Adrenal gland (tissue), 9 donors: ENCODE measurements at regions not wholly inside any gene's neighbourhood (a gene's known extent, or its start where the extent isn't known, plus 50 kb on each side); places are given as distances from the start of the nearest gene placed in this dataset.
"Not testable (repeated sequence)": the region's sequence is repeated elsewhere in the genome, so short reads cannot be mapped to it uniquely, and the experiment has no call there.

Experiments used
- DNase-seq, 7 donors: peaks; one replicate each; pipeline ENCODE4 v3.0.0-alpha.2; 2019 to 2020
- H3K27ac ChIP-seq, 5 donors: fragments of 200-600 bp; sonication (generic) in 4 of 5; 1 replicate in 3 of 5; 2 replicates in 2 of 5; pipeline versions ENCODE4 v1.5.1 to v1.8.0; 2016 to 2020; ENCODE audit warnings: mild to moderate bottlenecking in 1 of 5
- H3K27me3 ChIP-seq: fragments of 200-600 bp; 2 replicates; pipeline ENCODE4 v1.8.0; 2021
- H3K36me3 ChIP-seq, 2 donors: fragments of 200-600 bp; replicated peaks in 1 of 2; 1 replicate in 1 of 2; 2 replicates in 1 of 2; pipeline versions ENCODE4 v1.5.1 to v1.8.0; 2018 to 2022
- H3K4me1 ChIP-seq, 2 donors: fragments of 200-600 bp; replicated peaks in 1 of 2; 1 replicate in 1 of 2; 2 replicates in 1 of 2; pipeline versions ENCODE4 v1.5.1 to v1.8.0; 2018 to 2021
- H3K4me3 ChIP-seq, 4 donors: fragments of 200-600 bp; sonication (generic) in 3 of 4; one replicate each; pipeline ENCODE4 v1.5.1; 2016 to 2018
- H3K9me3 ChIP-seq, 3 donors: fragments of 200-600 bp; sonication (generic) in 1 of 3; replicated peaks in 1 of 3; 1 replicate in 2 of 3; 2 replicates in 1 of 3; pipeline versions ENCODE4 v1.5.1 to v1.8.0; 2016 to 2021
- POLR2A ChIP-seq, 2 donors: fragments of 450-650 bp; IDR thresholded peaks; one replicate each; pipeline ENCODE4 v1.6.1; 2017; ENCODE audit warnings: antibody characterized with exemption in 2 of 2, mild to moderate bottlenecking in 2 of 2, moderate library complexity in 1 of 2
- WGBS, 4 donors: extraction: QIAGEN DNeasy Blood & Tissue Kit in 2 of 4; methylation state at CpG; one replicate each; pipeline versions ENCODE4 v1.1.5 to v1.1.7; 2013 to 2017; 5-methylcytosine and 5-hydroxymethylcytosine counted together
- intact Hi-C, 2 donors: fragments of 100-400 bp; cut with DNase I; formaldehyde crosslinking; loops; one replicate each; pipeline versions ENCODE4 v1.14.1 to v1.15.0; 2022 to 2023
- TF ChIP-seq, protein P1 (sequence below), 6 experiments: fragments of 450-650 bp in 4 of 6; fragments of 200-600 bp in 2 of 6; sonication (generic) in 1 of 6; IDR thresholded peaks; 1 replicate in 5 of 6; 2 replicates in 1 of 6; pipeline versions ENCODE4 v1.5.1 to v1.8.0; 2016 to 2021; ENCODE audit warnings: antibody characterized with exemption in 6 of 6, mild to moderate bottlenecking in 2 of 6, moderate library complexity in 1 of 6
- donor health status: healthy with polysubstance abuse.
- donor health status: Bipolar disorder and iron deficiency.
- donor health status: DM: yes; HTN: yes; CAD: no.
- donor health status: DM: no; HTN: no; CAD: no.
- donor health status: DM: no; HTN: no; CAD: no.

DNA sequence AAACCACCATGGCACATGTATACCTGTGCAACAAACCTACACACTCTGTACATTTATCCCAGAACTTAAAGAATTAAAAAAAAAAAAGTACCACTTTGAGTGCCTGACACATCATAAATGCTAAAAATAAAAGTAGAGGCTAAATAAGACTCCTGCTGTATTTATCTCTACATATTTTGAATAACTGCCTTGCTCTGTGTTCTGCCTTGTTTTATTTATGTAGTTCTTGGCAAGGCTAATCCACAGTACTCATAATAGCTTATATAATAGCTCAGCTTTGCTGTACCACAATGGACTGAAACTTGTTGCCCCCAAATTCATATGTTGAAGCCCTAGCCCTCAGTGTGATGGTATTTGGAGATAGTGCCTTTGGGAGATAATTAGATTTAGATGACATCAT, 95.4 kb upstream of the ADAMTS9 start:
- no peaks in the 10 kb centered on the region for H3K36me3 ChIP-seq
- no peaks in the 10 kb centered on the region for H3K4me1 ChIP-seq
- H3K27ac ChIP-seq: no peak overlapping the region
- H3K4me3 ChIP-seq: no peak overlapping the region
- H3K9me3 ChIP-seq: peaks cover 0 to 3% (median 0%) of the 10 kb centered on the region in 3 donors
- no peaks in the 10 kb centered on the region for H3K27me3 ChIP-seq
- TF ChIP-seq, protein P1, sequence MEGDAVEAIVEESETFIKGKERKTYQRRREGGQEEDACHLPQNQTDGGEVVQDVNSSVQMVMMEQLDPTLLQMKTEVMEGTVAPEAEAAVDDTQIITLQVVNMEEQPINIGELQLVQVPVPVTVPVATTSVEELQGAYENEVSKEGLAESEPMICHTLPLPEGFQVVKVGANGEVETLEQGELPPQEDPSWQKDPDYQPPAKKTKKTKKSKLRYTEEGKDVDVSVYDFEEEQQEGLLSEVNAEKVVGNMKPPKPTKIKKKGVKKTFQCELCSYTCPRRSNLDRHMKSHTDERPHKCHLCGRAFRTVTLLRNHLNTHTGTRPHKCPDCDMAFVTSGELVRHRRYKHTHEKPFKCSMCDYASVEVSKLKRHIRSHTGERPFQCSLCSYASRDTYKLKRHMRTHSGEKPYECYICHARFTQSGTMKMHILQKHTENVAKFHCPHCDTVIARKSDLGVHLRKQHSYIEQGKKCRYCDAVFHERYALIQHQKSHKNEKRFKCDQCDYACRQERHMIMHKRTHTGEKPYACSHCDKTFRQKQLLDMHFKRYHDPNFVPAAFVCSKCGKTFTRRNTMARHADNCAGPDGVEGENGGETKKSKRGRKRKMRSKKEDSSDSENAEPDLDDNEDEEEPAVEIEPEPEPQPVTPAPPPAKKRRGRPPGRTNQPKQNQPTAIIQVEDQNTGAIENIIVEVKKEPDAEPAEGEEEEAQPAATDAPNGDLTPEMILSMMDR (IDR thresholded peaks at IDR 0.05): no peak
- TF ChIP-seq POLR2A (IDR thresholded peaks at IDR 0.05): no peak
- intact Hi-C loops: no loop called here
- no peak for DNase-seq

DNA sequence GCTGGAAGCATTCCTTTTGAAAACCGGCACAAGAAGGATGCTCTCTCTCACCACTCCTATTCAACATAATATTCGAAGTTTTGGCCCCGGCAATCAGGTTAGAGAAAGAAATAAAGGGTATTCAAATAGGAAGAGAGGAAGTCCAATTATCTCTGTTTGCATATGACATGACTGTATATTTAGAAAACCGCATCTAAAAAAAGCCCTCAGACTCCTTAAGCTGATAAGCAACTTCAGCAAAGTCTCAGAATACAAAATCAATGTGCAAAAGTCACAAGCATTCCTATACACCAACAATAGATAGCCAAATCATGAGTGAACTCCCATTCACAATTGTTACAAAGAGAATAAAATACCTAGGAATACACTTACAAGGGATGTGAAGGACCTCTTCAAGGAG, 93.1 kb upstream of the ADAMTS9 start:
- H3K9me3 ChIP-seq, H3K4me1 ChIP-seq, H3K27ac ChIP-seq, H3K27me3 ChIP-seq, DNase-seq, intact Hi-C loops, H3K36me3 ChIP-seq, H3K4me3 ChIP-seq: not testable (repeated sequence)
- 88 to 93% (median 92%) methylated on average over 4 of the region's 4 CpGs for WGBS, 4 donors

DNA sequence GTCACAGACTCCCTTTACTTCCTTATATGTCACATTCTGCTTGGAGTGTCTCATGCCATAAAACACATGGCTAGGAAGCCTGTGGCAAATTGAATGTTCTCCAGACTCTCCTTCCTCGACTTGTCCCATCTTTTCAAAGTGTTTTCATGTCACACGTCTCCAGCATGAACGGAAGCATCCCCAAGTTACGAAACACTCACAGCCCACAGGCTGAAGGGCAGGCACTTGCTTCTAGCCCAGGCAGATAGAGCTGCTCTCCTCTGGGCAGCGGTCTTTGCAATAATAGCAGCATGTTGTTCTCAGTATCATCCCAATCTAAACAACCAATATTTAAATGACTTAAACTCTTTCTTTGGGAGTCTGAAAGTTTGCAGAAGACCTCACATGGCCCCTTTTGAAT, 85.3 kb upstream of the ADAMTS9 start:
- Histone ChIP-seq H3K9me3 (no peaks in the 10 kb centered on the region), H3K4me3 (no peak overlapping the region), H3K27ac (no peak overlapping the region), H3K36me3 (no peaks in the 10 kb centered on the region), H3K4me1 (no peaks in the 10 kb centered on the region), H3K27me3 (no peaks in the 10 kb centered on the region)
- TF ChIP-seq POLR2A (IDR thresholded peaks at IDR 0.05): no peak
- TF ChIP-seq, protein P1 (IDR thresholded peaks at IDR 0.05): no peak
- intact Hi-C loops: no loop called here
- WGBS, 4 donors: 72 to 84% (median 78%) methylated on average over 5 of the region's 5 CpGs
- DNase-seq: no peak

DNA sequence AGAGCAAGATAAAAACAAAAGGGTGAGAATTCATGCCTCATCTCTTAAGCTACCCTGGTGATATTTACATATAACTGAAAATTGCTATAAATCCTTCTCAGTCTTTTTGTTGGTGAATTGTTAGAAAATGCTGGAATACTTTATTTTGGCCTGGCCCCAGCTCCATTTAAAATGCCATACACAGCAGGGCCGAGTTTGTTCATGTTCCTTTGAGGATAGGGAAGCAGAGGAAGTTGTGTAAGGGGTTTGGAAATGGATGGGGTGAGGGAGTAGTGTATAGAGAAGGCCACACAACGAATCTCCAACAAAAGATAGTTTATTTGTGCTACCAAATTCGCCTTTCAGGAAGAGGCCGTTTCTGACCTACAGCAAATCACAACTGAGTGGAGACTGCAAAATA, 78.6 kb upstream of the ADAMTS9 start:
- intact Hi-C loops: no loop called here
- Histone ChIP-seq H3K27ac (no peak overlapping the region), H3K4me3 (no peak overlapping the region), H3K27me3 (no peaks in the 10 kb centered on the region), H3K4me1 (no peaks in the 10 kb centered on the region), H3K9me3 (no peaks in the 10 kb centered on the region), H3K36me3 (no peaks in the 10 kb centered on the region)
- DNase-seq: no peak
- no peak for TF ChIP-seq POLR2A (IDR thresholded peaks at IDR 0.05)
- TF ChIP-seq, protein P1 (IDR thresholded peaks at IDR 0.05): no peak
- 67 to 69% (median 68%) methylated on average over 4 of the region's 4 CpGs for WGBS, 4 donors

DNA sequence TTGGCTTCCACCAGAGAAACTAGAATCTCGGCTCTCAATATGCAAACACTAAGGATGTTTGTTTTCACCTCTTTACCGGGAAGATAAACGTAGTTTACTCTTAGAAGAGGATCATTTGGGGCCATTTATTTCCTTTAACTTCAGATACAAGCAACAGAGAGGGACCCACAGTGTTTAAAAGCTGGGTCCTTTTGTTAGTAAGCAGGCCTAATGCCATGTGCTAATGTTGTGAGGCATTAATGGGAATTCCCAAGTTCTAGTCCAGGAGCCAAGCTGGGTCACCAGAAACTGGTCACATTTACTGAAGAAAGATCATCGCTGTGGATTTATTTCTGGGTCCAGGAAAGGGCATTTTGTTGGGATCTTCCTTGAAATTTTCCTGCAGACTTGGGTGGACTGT, 78.1 kb upstream of the ADAMTS9 start:
- no peak for TF ChIP-seq POLR2A (IDR thresholded peaks at IDR 0.05)
- TF ChIP-seq, protein P1 (IDR thresholded peaks at IDR 0.05): no peak
- no peaks in the 10 kb centered on the region for H3K9me3 ChIP-seq
- 78 to 94% (median 90%) methylated on average over 4 of the region's 4 CpGs for WGBS, 4 donors
- no peak overlapping the region for H3K4me3 ChIP-seq
- no peaks in the 10 kb centered on the region for H3K36me3 ChIP-seq
- no peaks in the 10 kb centered on the region for H3K27me3 ChIP-seq
- H3K4me1 ChIP-seq: no peaks in the 10 kb centered on the region
- intact Hi-C loops: no loop called here
- DNase-seq: no peak
- H3K27ac ChIP-seq: no peak overlapping the region
